H1 (cell line): ENCODE measurements at regions not wholly inside any gene's neighbourhood (a gene's known extent, or its start where the extent isn't known, plus 50 kb on each side); places are given as distances from the start of the nearest gene placed in this dataset.

Experiments used
- ATF2 ChIP-seq: IDR thresholded peaks from 2 replicates; pipeline ENCODE4 v1.6.1; 2012; ENCODE audit warnings: low read length, inconsistent platforms
- BACH1 ChIP-seq: IDR thresholded peaks from 2 replicates; pipeline ENCODE4 v1.6.1; 2012; ENCODE audit warnings: low read length, improper control_type of control experiment
- CBX8 ChIP-seq: fragments of 300-800, 300-1000 bp; sonication (generic); IDR thresholded peaks from 2 replicates; pipeline ENCODE4 v1.7.1; 2016; ENCODE audit warnings: low read depth, low read length, borderline replicate concordance
- CREB1 ChIP-seq: IDR thresholded peaks from 2 replicates; pipeline ENCODE4 v1.6.1; 2012; ENCODE audit warnings: inconsistent platforms
- HDAC2 ChIP-seq, 2 experiments: fragments of 300-600 bp in 1 of 2; sonication (generic) in 1 of 2; IDR thresholded peaks; 2 replicates each; pipeline ENCODE4 v1.6.1; 2011 to 2012; ENCODE audit warnings: low read depth in 2 of 2, low read length in 2 of 2, mild to moderate bottlenecking in 2 of 2, moderate library complexity in 2 of 2, borderline replicate concordance in 1 of 2, inconsistent platforms in 1 of 2
- SAP30 ChIP-seq: fragments of 300-600 bp; sonication (generic); IDR thresholded peaks from 2 replicates; pipeline ENCODE4 v1.7.1; 2012; ENCODE audit warnings: low read length, moderate library complexity, mild to moderate bottlenecking, inconsistent platforms; ENCODE audit not compliant: insufficient read depth, insufficient replicate concordance
- TAF1 ChIP-seq: IDR thresholded peaks from 2 replicates; pipeline ENCODE4 v1.6.1; 2011; ENCODE audit warnings: mild to moderate bottlenecking, low read depth, low read length

GRCh38 chr1:168786476-168787330 is 57.7 kb upstream of the DPT start (continued):
- TF ChIP-seq HDAC2 (IDR thresholded peaks at IDR 0.05; ENCODE audit: borderline replicate concordance in 1 of 2, low read depth in 2 of 2, low read length in 2 of 2) (no peak), SAP30 (no peak), CREB1 (no peak), CBX8 (no peak), ATF2 (no peak), TAF1 (no peak), BACH1 (no peak)
